G401 (cell line): ENCODE measurements at regions not wholly inside any gene's neighbourhood (a gene's known extent, or its start where the extent isn't known, plus 50 kb on each side); places are given as distances from the start of the nearest gene placed in this dataset.

Experiments used
- DNase-seq: peaks from one replicate; pipeline ENCODE4 v3.0.0-alpha.2; 2015; ENCODE audit warnings: low spot score
- in situ Hi-C: cut with HindIII; loops from 2 replicates; pipeline ENCODE4 v1.10.0; 2016; ENCODE audit warnings: low sequenced_read_pairs, mixed read lengths

GRCh38 chr3:70532806-70533205, 220.4 kb upstream of the MDFIC2 start:
- DNase-seq, result no peak
- in situ Hi-C loops, result no loop called here

GRCh38 chr3:70531838-70532489, 219.5 kb upstream of the MDFIC2 start:
- DNase-seq, result no peak
- in situ Hi-C loops, result no loop called here

GRCh38 chr3:70531063-70531657, 218.7 kb upstream of the MDFIC2 start:
- peak; percentile 26 for DNase-seq
- in situ Hi-C loops, result no loop called here

GRCh38 chr3:70530626-70531025, 218.2 kb upstream of the MDFIC2 start:
- in situ Hi-C loops, result no loop called here
- no peak for DNase-seq

GRCh38 chr3:70527026-70527425, 214.6 kb upstream of the MDFIC2 start:
- DNase-seq, result no peak
- in situ Hi-C loops, result no loop called here

GRCh38 chr3:70519913-70520659, 207.6 kb upstream of the MDFIC2 start:
- in situ Hi-C loops, result no loop called here

GRCh38 chr3:70519026-70519425, 206.6 kb upstream of the MDFIC2 start:
- in situ Hi-C loops, result no loop called here
- DNase-seq, result no peak

More at GRCh38 chr3:70519913-70520659, 207.6 kb upstream of the MDFIC2 start:
- no peak for DNase-seq

- in situ Hi-C loops, result no loop called here
- DNase-seq, result no peak
Observed at GRCh38 chr3:70518356-70518755, 205.9 kb upstream of the MDFIC2 start.

- DNase-seq, result no peak
- in situ Hi-C loops, result no loop called here
Observed at GRCh38 chr3:70517124-70517890, 204.9 kb upstream of the MDFIC2 start.

GRCh38 chr3:70516076-70516475, 203.6 kb upstream of the MDFIC2 start:
- in situ Hi-C loops, result no loop called here
- no peak for DNase-seq

GRCh38 chr3:70507486-70507885, 195.0 kb upstream of the MDFIC2 start:
- DNase-seq, result no peak
- in situ Hi-C loops, result no loop called here

- DNase-seq, result no peak
- in situ Hi-C loops, result no loop called here
Observed at GRCh38 chr3:70506775-70507174, 194.3 kb upstream of the MDFIC2 start.

- no peak for DNase-seq
- in situ Hi-C loops, result no loop called here
Observed at GRCh38 chr3:70501561-70501960, 189.1 kb upstream of the MDFIC2 start.

- DNase-seq, result no peak
- in situ Hi-C loops, result no loop called here
Observed at GRCh38 chr3:70488816-70489215, 176.4 kb upstream of the MDFIC2 start.

- in situ Hi-C loops, result no loop called here
Observed at GRCh38 chr3:70488131-70488530, 175.7 kb upstream of the MDFIC2 start.

GRCh38 chr3:70486414-70487017, 174.1 kb upstream of the MDFIC2 start:
- DNase-seq, result no peak
- in situ Hi-C loops, result no loop called here

More at GRCh38 chr3:70488131-70488530, 175.7 kb upstream of the MDFIC2 start:
- DNase-seq, result no peak

GRCh38 chr3:70476174-70476573, 163.7 kb upstream of the MDFIC2 start:
- no peak for DNase-seq
- in situ Hi-C loops, result no loop called here

- in situ Hi-C loops, result no loop called here
- no peak for DNase-seq
Observed at GRCh38 chr3:70471464-70472342, 159.3 kb upstream of the MDFIC2 start.
